GM23338 (cell line): ENCODE measurements at regions not wholly inside any gene's neighbourhood (a gene's known extent, or its start where the extent isn't known, plus 50 kb on each side); places are given as distances from the start of the nearest gene placed in this dataset.
"Not testable (repeated sequence)": the region's sequence is repeated elsewhere in the genome, so short reads cannot be mapped to it uniquely, and the experiment has no call there.

ENCODE experiments used
- ATAC-seq: fragments of 200-7000 bp; cut with Tn5 transposase; 3 replicates; pipeline ENCODE4 v1.9.1; 2020
- DNase-seq: peaks from one replicate; pipeline ENCODE4 v3.0.0-alpha.2; 2015; ENCODE audit warnings: low spot score
- H2AFZ ChIP-seq: fragments of 200-600 bp; sonication (generic); 2 replicates; pipeline ENCODE4 v1.8.0; 2016; ENCODE audit warnings: antibody characterized with exemption, mild to moderate bottlenecking, moderate library complexity
- H3F3A ChIP-seq: fragments of 200-600 bp; sonication (generic); replicated peaks from 2 replicates; pipeline ENCODE4 v1.8.0; 2017; ENCODE audit warnings: antibody characterized with exemption, mixed run types, low read depth
- H3K27ac ChIP-seq: fragments of 200-600 bp; sonication (generic); 2 replicates; pipeline ENCODE4 v1.6.1; 2016; ENCODE audit warnings: low read depth
- H3K27me3 ChIP-seq: fragments of 200-600 bp; sonication (generic); 2 replicates; pipeline ENCODE4 v1.8.0; 2016; ENCODE audit warnings: mild to moderate bottlenecking, mixed run types, moderate library complexity; ENCODE audit not compliant: insufficient read depth
- H3K36me3 ChIP-seq: fragments of 200-600 bp; sonication (generic); 2 replicates; pipeline ENCODE4 v1.8.0; 2016; ENCODE audit warnings: mild to moderate bottlenecking; ENCODE audit not compliant: insufficient read depth
- H3K4me1 ChIP-seq: fragments of 200-600 bp; sonication (generic); 2 replicates; pipeline ENCODE4 v1.8.0; 2016; ENCODE audit warnings: mild to moderate bottlenecking, moderate library complexity; ENCODE audit not compliant: insufficient read depth
- H3K4me2 ChIP-seq: fragments of 200-600 bp; sonication (generic); 2 replicates; pipeline ENCODE4 v1.7.1; 2017; ENCODE audit warnings: mixed run types
- H3K4me3 ChIP-seq: fragments of 200-600 bp; sonication (generic); 2 replicates; pipeline ENCODE4 v1.6.1; 2016; ENCODE audit warnings: mixed run types
- H3K79me2 ChIP-seq: fragments of 200-600 bp; sonication (generic); replicated peaks from 2 replicates; pipeline ENCODE4 v1.8.0; 2017; ENCODE audit warnings: mild to moderate bottlenecking; ENCODE audit not compliant: insufficient read depth
- H3K9me2 ChIP-seq: fragments of 200-600 bp; sonication (generic); 2 replicates; pipeline ENCODE4 v1.8.0; 2017; ENCODE audit not compliant: insufficient read depth
- H4K20me1 ChIP-seq: fragments of 200-600 bp; sonication (generic); replicated peaks from 2 replicates; pipeline ENCODE4 v1.8.0; 2017; ENCODE audit warnings: mild to moderate bottlenecking; ENCODE audit not compliant: insufficient read depth
- H3K27ac Mint-ChIP-seq: 2 replicates; pipeline ENCODE4 v1.8.0; 2020; ENCODE audit warnings: inconsistent platforms, mild to moderate bottlenecking, moderate library complexity, mixed read lengths
- H3K27me3 Mint-ChIP-seq: 3 replicates; pipeline ENCODE4 v1.8.0; 2022; ENCODE audit warnings: low read depth, mild to moderate bottlenecking, moderate library complexity, mixed read lengths, inconsistent platforms; ENCODE audit not compliant: insufficient read depth, poor library complexity
- H3K36me3 Mint-ChIP-seq: 3 replicates; pipeline ENCODE4 v1.8.0; 2021; ENCODE audit warnings: low read depth, mild to moderate bottlenecking, inconsistent platforms, moderate library complexity, mixed read lengths
- H3K4me1 Mint-ChIP-seq: 3 replicates; pipeline ENCODE4 v1.8.0; 2020; ENCODE audit warnings: mild to moderate bottlenecking, inconsistent platforms, mixed read lengths
- H3K4me3 Mint-ChIP-seq: 3 replicates; pipeline ENCODE4 v1.8.0; 2021; ENCODE audit warnings: moderate library complexity, mild to moderate bottlenecking, inconsistent platforms, mixed read lengths
- H3K9me3 Mint-ChIP-seq: 3 replicates; pipeline ENCODE4 v1.8.0; 2020; ENCODE audit warnings: moderate library complexity, mild to moderate bottlenecking, inconsistent platforms, mixed read lengths
- CTCF ChIP-seq, 2 experiments: fragments of 200-600 bp in 1 of 2; sonication (generic) in 1 of 2; conservative IDR thresholded peaks; 2 replicates each; pipeline versions ENCODE4 v1.5.1 to v1.6.1; 2016 to 2017; ENCODE audit warnings: antibody characterized with exemption in 2 of 2, low read depth in 2 of 2, mild to moderate bottlenecking in 2 of 2, moderate library complexity in 1 of 2
- NANOG ChIP-seq: IDR thresholded peaks from 2 replicates; pipeline ENCODE4 v1.6.1; 2016; ENCODE audit warnings: antibody characterized with exemption, borderline replicate concordance
- ZNF331 ChIP-seq: fragments of 250-450 bp; sonication (Bioruptor Pico); IDR thresholded peaks from 2 replicates; pipeline ENCODE4 v1.5.0; 2020; ENCODE audit warnings: low read depth, mild to moderate bottlenecking, moderate library complexity
- TF ChIP-seq, protein P1 (sequence below): fragments of 250-450 bp; sonication (Bioruptor Pico); IDR thresholded peaks from 2 replicates; pipeline ENCODE4 v1.5.0; 2020; ENCODE audit warnings: mild to moderate bottlenecking, moderate library complexity

GRCh38 chr10:35819011-35819410 is 176.9 kb upstream of the FZD8 start (continued):
- TF ChIP-seq, protein P1, sequence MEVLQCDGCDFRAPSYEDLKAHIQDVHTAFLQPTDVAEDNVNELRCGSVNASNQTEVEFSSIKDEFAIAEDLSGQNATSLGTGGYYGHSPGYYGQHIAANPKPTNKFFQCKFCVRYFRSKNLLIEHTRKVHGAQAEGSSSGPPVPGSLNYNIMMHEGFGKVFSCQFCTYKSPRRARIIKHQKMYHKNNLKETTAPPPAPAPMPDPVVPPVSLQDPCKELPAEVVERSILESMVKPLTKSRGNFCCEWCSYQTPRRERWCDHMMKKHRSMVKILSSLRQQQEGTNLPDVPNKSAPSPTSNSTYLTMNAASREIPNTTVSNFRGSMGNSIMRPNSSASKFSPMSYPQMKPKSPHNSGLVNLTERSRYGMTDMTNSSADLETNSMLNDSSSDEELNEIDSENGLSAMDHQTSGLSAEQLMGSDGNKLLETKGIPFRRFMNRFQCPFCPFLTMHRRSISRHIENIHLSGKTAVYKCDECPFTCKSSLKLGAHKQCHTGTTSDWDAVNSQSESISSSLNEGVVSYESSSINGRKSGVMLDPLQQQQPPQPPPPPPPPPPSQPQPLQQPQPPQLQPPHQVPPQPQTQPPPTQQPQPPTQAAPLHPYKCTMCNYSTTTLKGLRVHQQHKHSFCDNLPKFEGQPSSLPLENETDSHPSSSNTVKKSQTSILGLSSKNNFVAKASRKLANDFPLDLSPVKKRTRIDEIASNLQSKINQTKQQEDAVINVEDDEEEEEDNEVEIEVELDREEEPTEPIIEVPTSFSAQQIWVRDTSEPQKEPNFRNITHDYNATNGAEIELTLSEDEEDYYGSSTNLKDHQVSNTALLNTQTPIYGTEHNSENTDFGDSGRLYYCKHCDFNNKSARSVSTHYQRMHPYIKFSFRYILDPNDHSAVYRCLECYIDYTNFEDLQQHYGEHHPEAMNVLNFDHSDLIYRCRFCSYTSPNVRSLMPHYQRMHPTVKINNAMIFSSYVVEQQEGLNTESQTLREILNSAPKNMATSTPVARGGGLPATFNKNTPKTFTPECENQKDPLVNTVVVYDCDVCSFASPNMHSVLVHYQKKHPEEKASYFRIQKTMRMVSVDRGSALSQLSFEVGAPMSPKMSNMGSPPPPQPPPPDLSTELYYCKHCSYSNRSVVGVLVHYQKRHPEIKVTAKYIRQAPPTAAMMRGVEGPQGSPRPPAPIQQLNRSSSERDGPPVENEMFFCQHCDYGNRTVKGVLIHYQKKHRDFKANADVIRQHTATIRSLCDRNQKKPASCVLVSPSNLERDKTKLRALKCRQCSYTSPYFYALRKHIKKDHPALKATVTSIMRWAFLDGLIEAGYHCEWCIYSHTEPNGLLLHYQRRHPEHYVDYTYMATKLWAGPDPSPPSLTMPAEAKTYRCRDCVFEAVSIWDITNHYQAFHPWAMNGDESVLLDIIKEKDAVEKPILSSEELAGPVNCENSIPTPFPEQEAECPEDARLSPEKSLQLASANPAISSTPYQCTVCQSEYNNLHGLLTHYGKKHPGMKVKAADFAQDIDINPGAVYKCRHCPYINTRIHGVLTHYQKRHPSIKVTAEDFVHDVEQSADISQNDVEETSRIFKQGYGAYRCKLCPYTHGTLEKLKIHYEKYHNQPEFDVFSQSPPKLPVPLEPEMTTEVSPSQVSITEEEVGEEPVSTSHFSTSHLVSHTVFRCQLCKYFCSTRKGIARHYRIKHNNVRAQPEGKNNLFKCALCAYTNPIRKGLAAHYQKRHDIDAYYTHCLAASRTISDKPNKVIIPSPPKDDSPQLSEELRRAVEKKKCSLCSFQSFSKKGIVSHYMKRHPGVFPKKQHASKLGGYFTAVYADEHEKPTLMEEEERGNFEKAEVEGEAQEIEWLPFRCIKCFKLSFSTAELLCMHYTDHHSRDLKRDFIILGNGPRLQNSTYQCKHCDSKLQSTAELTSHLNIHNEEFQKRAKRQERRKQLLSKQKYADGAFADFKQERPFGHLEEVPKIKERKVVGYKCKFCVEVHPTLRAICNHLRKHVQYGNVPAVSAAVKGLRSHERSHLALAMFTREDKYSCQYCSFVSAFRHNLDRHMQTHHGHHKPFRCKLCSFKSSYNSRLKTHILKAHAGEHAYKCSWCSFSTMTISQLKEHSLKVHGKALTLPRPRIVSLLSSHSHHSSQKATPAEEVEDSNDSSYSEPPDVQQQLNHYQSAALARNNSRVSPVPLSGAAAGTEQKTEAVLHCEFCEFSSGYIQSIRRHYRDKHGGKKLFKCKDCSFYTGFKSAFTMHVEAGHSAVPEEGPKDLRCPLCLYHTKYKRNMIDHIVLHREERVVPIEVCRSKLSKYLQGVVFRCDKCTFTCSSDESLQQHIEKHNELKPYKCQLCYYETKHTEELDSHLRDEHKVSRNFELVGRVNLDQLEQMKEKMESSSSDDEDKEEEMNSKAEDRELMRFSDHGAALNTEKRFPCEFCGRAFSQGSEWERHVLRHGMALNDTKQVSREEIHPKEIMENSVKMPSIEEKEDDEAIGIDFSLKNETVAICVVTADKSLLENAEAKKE: no peak
- no peak for TF ChIP-seq CTCF (conservative IDR thresholded peaks at IDR 0.05; ENCODE audit: low read depth in 2 of 2)

- not testable (repeated sequence) for H3K4me3 Mint-ChIP-seq, H3K4me1 Mint-ChIP-seq, H3K4me1 ChIP-seq, H3K4me3 ChIP-seq, H2AFZ ChIP-seq, H3K27ac Mint-ChIP-seq, H4K20me1 ChIP-seq, DNase-seq, H3K4me2 ChIP-seq, H3F3A ChIP-seq, H3K9me2 ChIP-seq, ATAC-seq, H3K36me3 ChIP-seq, H3K27me3 Mint-ChIP-seq, H3K27me3 ChIP-seq, H3K79me2 ChIP-seq, H3K9me3 Mint-ChIP-seq, H3K27ac ChIP-seq, H3K36me3 Mint-ChIP-seq
These were observed 175.0 kb upstream of the FZD8 start for GRCh38 chr10:35817109-35817508.

- no peaks in the 10 kb centered on the region for H3K4me1 Mint-ChIP-seq
- H3K4me1 ChIP-seq: no peaks in the 10 kb centered on the region
- no peak overlapping the region for H3K4me3 ChIP-seq
- H3K79me2 ChIP-seq: no peaks in the 10 kb centered on the region
- H3F3A ChIP-seq: no peaks in the 10 kb centered on the region
- no peak overlapping the region for H2AFZ ChIP-seq
- no peak overlapping the region for H3K27ac Mint-ChIP-seq
- H3K36me3 ChIP-seq: no peaks in the 10 kb centered on the region
- TF ChIP-seq NANOG: no peak
- TF ChIP-seq ZNF331 (CRISPR knock-in tag): no peak
- H3K27me3 ChIP-seq: no peaks in the 10 kb centered on the region
- no peaks in the 10 kb centered on the region; the same call in 1 of the 3 replicates for H3K9me3 Mint-ChIP-seq
- no peak overlapping the region for H3K4me2 ChIP-seq
- no peak overlapping the region for H3K27ac ChIP-seq
- DNase-seq (no peak), ATAC-seq (no peak)
- H3K4me3 Mint-ChIP-seq: no peak overlapping the region
- no peaks in the 10 kb centered on the region for H4K20me1 ChIP-seq
- H3K9me2 ChIP-seq: 0 out of 2 replicates have a peak, but pooled peaks cover 10% of the 10 kb centered on the region
- no peaks in the 10 kb centered on the region for H3K36me3 Mint-ChIP-seq
- peaks cover 3% of the 10 kb centered on the region for H3K27me3 Mint-ChIP-seq
These were observed 171.1 kb upstream of the FZD8 start for GRCh38 chr10:35813219-35813618.
